Left lung (tissue), 4 donors: ENCODE measurements at regions not wholly inside any gene's neighbourhood (a gene's known extent, or its start where the extent isn't known, plus 50 kb on each side); places are given as distances from the start of the nearest gene placed in this dataset.

Experiments used
- ATAC-seq: fragments of 200-7000 bp; cut with Tn5 transposase; one replicate; pipeline ENCODE4 v1.9.1; 2020; ENCODE audit warnings: moderate library complexity
- DNase-seq, 4 donors: peaks; one replicate each; pipeline ENCODE4 v3.0.0-alpha.2; 2013 to 2020
- H3K27ac ChIP-seq, 2 donors: fragments of 200-600 bp; sonication (generic) in 1 of 2; one replicate each; pipeline versions ENCODE4 v1.5.0 to v1.8.0; 2020 to 2021
- H3K27me3 ChIP-seq, 2 donors: fragments of 200-600 bp; sonication (generic) in 1 of 2; one replicate each; pipeline versions ENCODE4 v1.5.0 to v1.8.0; 2020 to 2021
- H3K36me3 ChIP-seq, 2 donors: fragments of 200-600 bp; sonication (generic) in 1 of 2; one replicate each; pipeline versions ENCODE4 v1.5.0 to v1.8.0; 2020 to 2021
- H3K4me1 ChIP-seq, 2 donors: fragments of 200-600 bp; one replicate each; pipeline ENCODE4 v1.8.0; 2021
- H3K4me3 ChIP-seq, 2 donors: fragments of 200-600 bp; sonication (generic) in 1 of 2; one replicate each; pipeline versions ENCODE4 v1.5.0 to v1.8.0; 2020 to 2021; ENCODE audit warnings: mild to moderate bottlenecking in 1 of 2
- H3K9me3 ChIP-seq, 2 donors: fragments of 200-600 bp; sonication (generic) in 1 of 2; one replicate each; pipeline versions ENCODE4 v1.5.0 to v1.8.0; 2020 to 2021
- intact Hi-C, 2 donors: fragments of 100-400 bp; cut with DNase I; formaldehyde crosslinking; loops; one replicate each; pipeline versions ENCODE4 v1.11.2 to v1.14.2; 2022
- TF ChIP-seq, protein P1 (sequence below), 2 donors: fragments of 200-600 bp; sonication (generic) in 1 of 2; IDR thresholded peaks; one replicate each; pipeline versions ENCODE4 v1.5.0 to v1.8.0; 2021; ENCODE audit warnings: antibody characterized with exemption in 2 of 2
- donor health status: DM: no; HTN: yes; CAD: no.
- donor health status: DM: no; HTN: no; CAD: no.

DNA sequence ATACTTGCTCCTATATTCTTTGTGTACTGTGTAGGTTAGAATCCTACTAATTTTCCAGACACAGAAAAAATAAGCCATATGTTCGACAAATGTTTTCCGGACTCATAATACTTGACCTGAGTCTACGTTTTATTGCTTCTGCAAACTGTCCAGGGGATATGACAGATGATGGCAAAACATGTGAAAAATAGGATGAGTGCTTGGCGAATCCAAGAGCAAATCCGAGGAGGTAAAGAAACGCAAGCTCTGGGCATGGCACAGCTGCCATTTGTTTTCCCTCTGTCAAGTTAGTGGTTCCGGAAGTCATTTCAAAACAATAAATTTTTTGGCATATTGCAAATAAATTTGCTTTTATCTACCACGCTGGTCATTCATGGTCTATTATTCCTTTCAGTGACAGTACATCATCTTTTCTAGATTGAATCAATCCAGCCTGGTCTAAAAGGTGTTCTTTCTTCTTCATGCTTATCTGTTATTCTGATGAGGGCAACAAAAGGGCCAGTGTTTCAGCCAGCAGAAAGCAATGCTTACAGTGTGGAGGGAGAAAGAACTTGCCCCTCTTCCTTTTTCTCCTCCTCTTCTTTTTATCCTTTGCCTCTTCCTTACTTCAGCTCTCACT lies 476.1 kb upstream of the SOX11 start:
- no peak overlapping the region for H3K4me3 ChIP-seq
- H3K27ac ChIP-seq, result no peak overlapping the region
- H3K4me1 ChIP-seq, result no peaks in the 10 kb centered on the region
- H3K36me3 ChIP-seq, result no peaks in the 10 kb centered on the region
- ATAC-seq, result no peak
- H3K9me3 ChIP-seq, result no peaks in the 10 kb centered on the region
- intact Hi-C loops, result no loop called here
- TF ChIP-seq, protein P1, sequence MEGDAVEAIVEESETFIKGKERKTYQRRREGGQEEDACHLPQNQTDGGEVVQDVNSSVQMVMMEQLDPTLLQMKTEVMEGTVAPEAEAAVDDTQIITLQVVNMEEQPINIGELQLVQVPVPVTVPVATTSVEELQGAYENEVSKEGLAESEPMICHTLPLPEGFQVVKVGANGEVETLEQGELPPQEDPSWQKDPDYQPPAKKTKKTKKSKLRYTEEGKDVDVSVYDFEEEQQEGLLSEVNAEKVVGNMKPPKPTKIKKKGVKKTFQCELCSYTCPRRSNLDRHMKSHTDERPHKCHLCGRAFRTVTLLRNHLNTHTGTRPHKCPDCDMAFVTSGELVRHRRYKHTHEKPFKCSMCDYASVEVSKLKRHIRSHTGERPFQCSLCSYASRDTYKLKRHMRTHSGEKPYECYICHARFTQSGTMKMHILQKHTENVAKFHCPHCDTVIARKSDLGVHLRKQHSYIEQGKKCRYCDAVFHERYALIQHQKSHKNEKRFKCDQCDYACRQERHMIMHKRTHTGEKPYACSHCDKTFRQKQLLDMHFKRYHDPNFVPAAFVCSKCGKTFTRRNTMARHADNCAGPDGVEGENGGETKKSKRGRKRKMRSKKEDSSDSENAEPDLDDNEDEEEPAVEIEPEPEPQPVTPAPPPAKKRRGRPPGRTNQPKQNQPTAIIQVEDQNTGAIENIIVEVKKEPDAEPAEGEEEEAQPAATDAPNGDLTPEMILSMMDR (IDR thresholded peaks at IDR 0.05), result no peak
- no peaks in the 10 kb centered on the region for H3K27me3 ChIP-seq
- DNase-seq, result no peak

DNA sequence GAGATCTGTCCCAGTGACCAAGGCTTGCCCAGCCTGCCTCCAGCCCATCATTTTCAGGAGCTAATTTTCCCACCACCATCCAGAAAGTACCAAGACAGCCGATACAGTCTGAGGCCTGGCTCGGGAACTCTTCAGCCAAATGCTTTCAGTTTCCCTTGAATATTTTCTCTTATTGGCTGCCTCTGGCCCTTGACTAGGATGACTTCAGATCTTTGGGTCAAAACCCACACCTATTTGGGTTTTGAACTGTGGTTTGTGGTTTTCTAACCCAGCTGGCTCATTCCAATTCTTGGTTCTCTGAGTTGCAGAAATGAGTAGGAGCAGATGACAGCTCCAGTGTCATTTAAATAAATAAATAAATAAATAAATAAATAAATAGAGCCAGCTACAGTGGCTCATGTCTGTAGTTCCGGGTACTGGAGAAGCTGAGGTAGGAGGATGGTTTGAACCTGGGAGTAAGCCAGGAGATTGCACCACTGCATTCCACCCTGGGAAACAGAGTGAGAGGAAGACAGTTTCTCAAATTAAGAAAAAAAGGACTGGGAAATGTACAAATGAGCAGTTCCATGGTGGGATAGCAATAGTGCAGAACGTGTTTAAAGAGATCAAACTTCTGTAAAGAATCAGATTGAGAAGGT lies 465.0 kb upstream of the SOX11 start:
- intact Hi-C loops, result no loop called here
- H3K9me3 ChIP-seq, result no peaks in the 10 kb centered on the region
- H3K27me3 ChIP-seq, result no peaks in the 10 kb centered on the region
- DNase-seq (no peak), ATAC-seq (no peak)
- no peaks in the 10 kb centered on the region for H3K4me1 ChIP-seq
- H3K36me3 ChIP-seq, result no peaks in the 10 kb centered on the region
- no peak overlapping the region for H3K27ac ChIP-seq
- TF ChIP-seq, protein P1 (IDR thresholded peaks at IDR 0.05), result no peak
- no peak overlapping the region for H3K4me3 ChIP-seq

DNA sequence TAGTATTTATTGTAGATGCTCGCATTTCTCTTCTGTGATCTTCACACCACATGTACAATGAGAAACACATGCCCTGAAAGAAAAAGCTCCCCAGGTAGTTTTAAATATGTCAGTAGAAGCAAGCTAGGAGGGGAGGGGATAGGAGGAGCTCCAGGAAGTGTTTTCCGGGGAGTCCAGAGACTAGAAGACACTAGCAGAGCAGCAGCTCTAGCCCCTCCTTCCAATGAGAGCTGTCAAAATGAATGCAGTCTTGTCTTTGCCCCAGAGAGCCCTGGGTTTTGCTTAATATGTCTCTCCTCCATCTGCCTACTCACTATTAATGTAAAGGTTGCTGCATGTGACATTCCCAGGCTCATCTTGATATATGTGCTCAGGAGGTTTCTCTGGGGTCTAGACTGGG lies 462.6 kb upstream of the SOX11 start:
- H3K4me3 ChIP-seq, result no peak overlapping the region
- no peaks in the 10 kb centered on the region for H3K9me3 ChIP-seq
- H3K4me1 ChIP-seq, result no peaks in the 10 kb centered on the region
- no peaks in the 10 kb centered on the region for H3K27me3 ChIP-seq
- no peaks in the 10 kb centered on the region for H3K36me3 ChIP-seq
- intact Hi-C loops, result no loop called here
- TF ChIP-seq, protein P1 (IDR thresholded peaks at IDR 0.05), result no peak
- no peak overlapping the region for H3K27ac ChIP-seq
- no peak for DNase-seq
- ATAC-seq, result no peak

DNA sequence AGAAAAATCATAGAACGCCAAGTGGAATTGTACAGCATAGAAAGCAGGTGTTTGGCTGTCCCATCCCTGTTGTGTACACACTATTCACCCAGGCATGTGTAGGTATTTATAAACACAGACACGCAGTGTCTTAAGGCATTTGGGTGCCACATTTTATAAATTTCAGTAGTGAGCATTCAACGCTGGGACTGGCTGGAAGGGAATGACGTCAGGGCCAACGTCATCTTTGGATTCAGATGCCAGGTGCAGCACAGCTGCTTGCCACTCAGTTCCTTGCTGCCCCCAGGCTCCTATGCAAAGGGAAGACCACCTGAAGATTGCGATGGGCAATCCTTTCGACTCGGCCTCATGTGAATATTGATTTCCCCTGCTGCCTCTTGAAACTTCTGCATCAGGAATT lies 461.7 kb upstream of the SOX11 start:
- no peak overlapping the region for H3K27ac ChIP-seq
- no peaks in the 10 kb centered on the region for H3K27me3 ChIP-seq
- TF ChIP-seq, protein P1 (IDR thresholded peaks at IDR 0.05), result no peak
- no peaks in the 10 kb centered on the region for H3K4me1 ChIP-seq
- no peak overlapping the region for H3K4me3 ChIP-seq
- H3K36me3 ChIP-seq, result no peaks in the 10 kb centered on the region
- peaks cover 0 to 2% of the 10 kb centered on the region in 2 donors for H3K9me3 ChIP-seq
- ATAC-seq (no peak), DNase-seq (no peak)
- intact Hi-C loops, result no loop called here

DNA sequence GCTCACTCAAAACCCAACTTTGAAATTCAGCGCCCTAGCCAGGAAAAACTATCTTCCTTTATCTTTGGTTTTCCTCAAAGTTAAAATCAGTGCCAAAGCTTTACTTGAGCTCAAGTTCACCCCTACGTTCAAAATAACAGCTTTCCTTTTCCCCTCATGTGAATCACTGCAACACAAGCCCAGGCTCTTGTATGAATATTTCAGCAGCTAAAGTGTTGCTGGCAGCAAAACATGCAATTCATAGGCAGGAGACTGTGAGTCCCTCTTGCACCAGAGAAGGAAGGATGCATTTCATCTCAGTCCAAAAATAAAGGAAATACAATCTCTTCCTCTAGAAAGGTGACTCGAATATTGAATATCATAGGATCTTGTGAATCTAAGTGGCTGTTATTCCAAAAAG lies 461.3 kb upstream of the SOX11 start:
- ATAC-seq, result no peak
- Histone ChIP-seq H3K4me1 (no peaks in the 10 kb centered on the region), H3K27ac (no peak overlapping the region), H3K36me3 (no peaks in the 10 kb centered on the region), H3K9me3 (peaks cover 0 to 2% of the 10 kb centered on the region in 2 donors), H3K4me3 (no peak overlapping the region), H3K27me3 (no peaks in the 10 kb centered on the region)
- intact Hi-C loops, result no loop called here
- no peak for DNase-seq
- TF ChIP-seq, protein P1 (IDR thresholded peaks at IDR 0.05), result no peak
